HEK293 (cell line): ENCODE measurements at regions not wholly inside any gene's neighbourhood (a gene's known extent, or its start where the extent isn't known, plus 50 kb on each side); places are given as distances from the start of the nearest gene placed in this dataset.

Source experiments
- CTCF ChIA-PET: fragments of 350-600 bp; formaldehyde crosslinking; extraction: SDS; loops from one replicate; lab custom pipeline; 2021; ENCODE audit warnings: antibody characterized with exemption; lab: Yijun Ruan, JAX
- POLR2A ChIA-PET: fragments of 300-600 bp; formaldehyde crosslinking; extraction: SDS; loops from one replicate; lab custom pipeline; 2020; ENCODE audit warnings: antibody characterized with exemption, inconsistent platforms; lab: Yijun Ruan, JAX
- H3K27ac ChIP-seq: fragments of 200-500 bp; sonication (Bioruptor generic); 2 replicates; pipeline ENCODE4 v1.5.1; 2014; ENCODE audit warnings: low read depth, low read length, control low read depth, inconsistent platforms; ENCODE audit errors: extremely low read depth
- H3K36me3 ChIP-seq, 2 experiments: fragments of 200-500 bp in 1 of 2; sonication (Bioruptor generic) in 1 of 2; 1 replicate in 1 of 2; 2 replicates in 1 of 2; pipeline ENCODE4 v1.5.1; 2014 to 2017; ENCODE audit warnings: inconsistent platforms in 2 of 2, low read length in 2 of 2; ENCODE audit not compliant: control insufficient read depth in 2 of 2, insufficient read depth in 1 of 2
- H3K4me1 ChIP-seq: fragments of 200-500 bp; sonication (Bioruptor generic); 2 replicates; pipeline ENCODE4 v1.5.1; 2014; ENCODE audit warnings: mild to moderate bottlenecking, low read length, inconsistent platforms; ENCODE audit not compliant: control insufficient read depth, insufficient read depth
- H3K4me3 ChIP-seq: 2 replicates; pipeline ENCODE4 v1.5.1; 2011; ENCODE audit warnings: low read depth, mild to moderate bottlenecking, control low read depth, low read length, moderate library complexity
- H3K9me3 ChIP-seq: fragments of 200-500 bp; sonication (Bioruptor generic); 2 replicates; pipeline ENCODE4 v1.5.1; 2014; ENCODE audit warnings: low read depth, low read length, inconsistent platforms; ENCODE audit not compliant: control insufficient read depth, insufficient read depth
- PRDM1 ChIP-seq: fragments of 450-650 bp; formaldehyde crosslinking; IDR thresholded peaks from 2 replicates; pipeline ENCODE4; 2016; ENCODE audit warnings: missing biosample characterization, missing genetic modification characterization
- ZBTB8A ChIP-seq: fragments of 450-650 bp; formaldehyde crosslinking; IDR thresholded peaks from 2 replicates; pipeline ENCODE4 v1.5.1; 2016; ENCODE audit warnings: missing biosample characterization, missing genetic modification characterization
- ZNF335 ChIP-seq: fragments of 450-650 bp; formaldehyde crosslinking; conservative IDR thresholded peaks from 2 replicates; pipeline ENCODE4 v1.5.1; 2016; ENCODE audit warnings: missing biosample characterization, missing genetic modification characterization
- ZNF416 ChIP-seq: fragments of 450-650 bp; formaldehyde crosslinking; IDR thresholded peaks from 2 replicates; pipeline ENCODE4 v1.5.1; 2016; ENCODE audit warnings: missing biosample characterization, missing genetic modification characterization
- ZNF660 ChIP-seq: fragments of 450-650 bp; IDR thresholded peaks from 2 replicates; pipeline ENCODE4 v1.5.1; 2018; ENCODE audit warnings: missing biosample characterization, mild to moderate bottlenecking, missing genetic modification characterization
- ZNF830 ChIP-seq: fragments of 450-650 bp; IDR thresholded peaks from 2 replicates; pipeline ENCODE4 v1.5.0; 2018; ENCODE audit warnings: missing biosample characterization, missing genetic modification characterization, low read depth, mild to moderate bottlenecking, moderate library complexity
- TF ChIP-seq, protein P1 (sequence below): fragments of 450-650 bp; formaldehyde crosslinking; IDR thresholded peaks from 2 replicates; pipeline ENCODE4 v1.5.1; 2016; ENCODE audit warnings: missing biosample characterization, missing genetic modification characterization
- TF ChIP-seq, protein P2 (sequence below): fragments of 450-650 bp; formaldehyde crosslinking; IDR thresholded peaks from 2 replicates; pipeline ENCODE4 v1.5.1; 2017; ENCODE audit warnings: missing biosample characterization, missing genetic modification characterization
- TF ChIP-seq, protein P3 (sequence below): fragments of 450-650 bp; formaldehyde crosslinking; conservative IDR thresholded peaks from 2 replicates; pipeline ENCODE4 v1.5.1; 2016; ENCODE audit warnings: low read depth, missing biosample characterization, missing genetic modification characterization
- TF ChIP-seq, protein P4 (sequence below): fragments of 450-650 bp; formaldehyde crosslinking; IDR thresholded peaks from 2 replicates; pipeline ENCODE4 v1.5.1; 2016; ENCODE audit warnings: missing biosample characterization, missing genetic modification characterization, borderline replicate concordance

DNA sequence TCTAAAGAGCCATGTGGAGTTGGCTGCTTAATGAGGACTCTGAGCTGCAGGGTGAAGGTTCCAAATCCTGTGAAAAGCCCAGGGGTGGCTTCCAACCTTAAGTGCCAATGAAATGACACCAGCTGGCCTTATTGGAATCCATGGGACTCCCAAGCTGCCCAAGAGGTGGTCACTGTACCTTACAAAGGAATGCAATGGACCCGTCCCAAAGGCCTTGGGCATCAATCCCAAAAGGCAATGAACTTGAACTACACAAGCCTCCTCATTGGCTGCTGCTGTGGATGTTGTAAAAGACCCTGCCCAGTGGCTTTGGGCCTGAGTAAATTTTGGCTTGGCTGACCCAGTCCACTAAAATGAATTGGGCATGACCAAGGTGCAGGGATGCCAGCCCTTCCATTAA, 129.3 kb downstream of the WNT5A start:
- no peaks in the 10 kb centered on the region for H3K4me1 ChIP-seq
- ChIA-PET CTCF (no interaction called here), POLR2A (no interaction called here)
- H3K36me3 ChIP-seq: no peaks in the 10 kb centered on the region
- no peaks in the 10 kb centered on the region for H3K9me3 ChIP-seq
- H3K4me3 ChIP-seq: no peak overlapping the region
- no peak overlapping the region for H3K27ac ChIP-seq
- no peak for TF ChIP-seq ZNF830 (tag by site-specific recombination)
- TF ChIP-seq ZNF416 (tag by site-specific recombination): no peak
- TF ChIP-seq, protein P1, sequence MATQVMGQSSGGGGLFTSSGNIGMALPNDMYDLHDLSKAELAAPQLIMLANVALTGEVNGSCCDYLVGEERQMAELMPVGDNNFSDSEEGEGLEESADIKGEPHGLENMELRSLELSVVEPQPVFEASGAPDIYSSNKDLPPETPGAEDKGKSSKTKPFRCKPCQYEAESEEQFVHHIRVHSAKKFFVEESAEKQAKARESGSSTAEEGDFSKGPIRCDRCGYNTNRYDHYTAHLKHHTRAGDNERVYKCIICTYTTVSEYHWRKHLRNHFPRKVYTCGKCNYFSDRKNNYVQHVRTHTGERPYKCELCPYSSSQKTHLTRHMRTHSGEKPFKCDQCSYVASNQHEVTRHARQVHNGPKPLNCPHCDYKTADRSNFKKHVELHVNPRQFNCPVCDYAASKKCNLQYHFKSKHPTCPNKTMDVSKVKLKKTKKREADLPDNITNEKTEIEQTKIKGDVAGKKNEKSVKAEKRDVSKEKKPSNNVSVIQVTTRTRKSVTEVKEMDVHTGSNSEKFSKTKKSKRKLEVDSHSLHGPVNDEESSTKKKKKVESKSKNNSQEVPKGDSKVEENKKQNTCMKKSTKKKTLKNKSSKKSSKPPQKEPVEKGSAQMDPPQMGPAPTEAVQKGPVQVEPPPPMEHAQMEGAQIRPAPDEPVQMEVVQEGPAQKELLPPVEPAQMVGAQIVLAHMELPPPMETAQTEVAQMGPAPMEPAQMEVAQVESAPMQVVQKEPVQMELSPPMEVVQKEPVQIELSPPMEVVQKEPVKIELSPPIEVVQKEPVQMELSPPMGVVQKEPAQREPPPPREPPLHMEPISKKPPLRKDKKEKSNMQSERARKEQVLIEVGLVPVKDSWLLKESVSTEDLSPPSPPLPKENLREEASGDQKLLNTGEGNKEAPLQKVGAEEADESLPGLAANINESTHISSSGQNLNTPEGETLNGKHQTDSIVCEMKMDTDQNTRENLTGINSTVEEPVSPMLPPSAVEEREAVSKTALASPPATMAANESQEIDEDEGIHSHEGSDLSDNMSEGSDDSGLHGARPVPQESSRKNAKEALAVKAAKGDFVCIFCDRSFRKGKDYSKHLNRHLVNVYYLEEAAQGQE (tag by site-specific recombination): no peak
- TF ChIP-seq, protein P2, sequence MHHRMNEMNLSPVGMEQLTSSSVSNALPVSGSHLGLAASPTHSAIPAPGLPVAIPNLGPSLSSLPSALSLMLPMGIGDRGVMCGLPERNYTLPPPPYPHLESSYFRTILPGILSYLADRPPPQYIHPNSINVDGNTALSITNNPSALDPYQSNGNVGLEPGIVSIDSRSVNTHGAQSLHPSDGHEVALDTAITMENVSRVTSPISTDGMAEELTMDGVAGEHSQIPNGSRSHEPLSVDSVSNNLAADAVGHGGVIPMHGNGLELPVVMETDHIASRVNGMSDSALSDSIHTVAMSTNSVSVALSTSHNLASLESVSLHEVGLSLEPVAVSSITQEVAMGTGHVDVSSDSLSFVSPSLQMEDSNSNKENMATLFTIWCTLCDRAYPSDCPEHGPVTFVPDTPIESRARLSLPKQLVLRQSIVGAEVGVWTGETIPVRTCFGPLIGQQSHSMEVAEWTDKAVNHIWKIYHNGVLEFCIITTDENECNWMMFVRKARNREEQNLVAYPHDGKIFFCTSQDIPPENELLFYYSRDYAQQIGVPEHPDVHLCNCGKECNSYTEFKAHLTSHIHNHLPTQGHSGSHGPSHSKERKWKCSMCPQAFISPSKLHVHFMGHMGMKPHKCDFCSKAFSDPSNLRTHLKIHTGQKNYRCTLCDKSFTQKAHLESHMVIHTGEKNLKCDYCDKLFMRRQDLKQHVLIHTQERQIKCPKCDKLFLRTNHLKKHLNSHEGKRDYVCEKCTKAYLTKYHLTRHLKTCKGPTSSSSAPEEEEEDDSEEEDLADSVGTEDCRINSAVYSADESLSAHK: no peak
- TF ChIP-seq, protein P3, sequence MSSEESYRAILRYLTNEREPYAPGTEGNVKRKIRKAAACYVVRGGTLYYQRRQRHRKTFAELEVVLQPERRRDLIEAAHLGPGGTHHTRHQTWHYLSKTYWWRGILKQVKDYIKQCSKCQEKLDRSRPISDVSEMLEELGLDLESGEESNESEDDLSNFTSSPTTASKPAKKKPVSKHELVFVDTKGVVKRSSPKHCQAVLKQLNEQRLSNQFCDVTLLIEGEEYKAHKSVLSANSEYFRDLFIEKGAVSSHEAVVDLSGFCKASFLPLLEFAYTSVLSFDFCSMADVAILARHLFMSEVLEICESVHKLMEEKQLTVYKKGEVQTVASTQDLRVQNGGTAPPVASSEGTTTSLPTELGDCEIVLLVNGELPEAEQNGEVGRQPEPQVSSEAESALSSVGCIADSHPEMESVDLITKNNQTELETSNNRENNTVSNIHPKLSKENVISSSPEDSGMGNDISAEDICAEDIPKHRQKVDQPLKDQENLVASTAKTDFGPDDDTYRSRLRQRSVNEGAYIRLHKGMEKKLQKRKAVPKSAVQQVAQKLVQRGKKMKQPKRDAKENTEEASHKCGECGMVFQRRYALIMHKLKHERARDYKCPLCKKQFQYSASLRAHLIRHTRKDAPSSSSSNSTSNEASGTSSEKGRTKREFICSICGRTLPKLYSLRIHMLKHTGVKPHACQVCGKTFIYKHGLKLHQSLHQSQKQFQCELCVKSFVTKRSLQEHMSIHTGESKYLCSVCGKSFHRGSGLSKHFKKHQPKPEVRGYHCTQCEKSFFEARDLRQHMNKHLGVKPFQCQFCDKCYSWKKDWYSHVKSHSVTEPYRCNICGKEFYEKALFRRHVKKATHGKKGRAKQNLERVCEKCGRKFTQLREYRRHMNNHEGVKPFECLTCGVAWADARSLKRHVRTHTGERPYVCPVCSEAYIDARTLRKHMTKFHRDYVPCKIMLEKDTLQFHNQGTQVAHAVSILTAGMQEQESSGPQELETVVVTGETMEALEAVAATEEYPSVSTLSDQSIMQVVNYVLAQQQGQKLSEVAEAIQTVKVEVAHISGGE (tag by site-specific recombination): no peak
- TF ChIP-seq ZNF660 (tag by site-specific recombination): no peak
- TF ChIP-seq PRDM1 (tag by site-specific recombination): no peak
- TF ChIP-seq, protein P4, sequence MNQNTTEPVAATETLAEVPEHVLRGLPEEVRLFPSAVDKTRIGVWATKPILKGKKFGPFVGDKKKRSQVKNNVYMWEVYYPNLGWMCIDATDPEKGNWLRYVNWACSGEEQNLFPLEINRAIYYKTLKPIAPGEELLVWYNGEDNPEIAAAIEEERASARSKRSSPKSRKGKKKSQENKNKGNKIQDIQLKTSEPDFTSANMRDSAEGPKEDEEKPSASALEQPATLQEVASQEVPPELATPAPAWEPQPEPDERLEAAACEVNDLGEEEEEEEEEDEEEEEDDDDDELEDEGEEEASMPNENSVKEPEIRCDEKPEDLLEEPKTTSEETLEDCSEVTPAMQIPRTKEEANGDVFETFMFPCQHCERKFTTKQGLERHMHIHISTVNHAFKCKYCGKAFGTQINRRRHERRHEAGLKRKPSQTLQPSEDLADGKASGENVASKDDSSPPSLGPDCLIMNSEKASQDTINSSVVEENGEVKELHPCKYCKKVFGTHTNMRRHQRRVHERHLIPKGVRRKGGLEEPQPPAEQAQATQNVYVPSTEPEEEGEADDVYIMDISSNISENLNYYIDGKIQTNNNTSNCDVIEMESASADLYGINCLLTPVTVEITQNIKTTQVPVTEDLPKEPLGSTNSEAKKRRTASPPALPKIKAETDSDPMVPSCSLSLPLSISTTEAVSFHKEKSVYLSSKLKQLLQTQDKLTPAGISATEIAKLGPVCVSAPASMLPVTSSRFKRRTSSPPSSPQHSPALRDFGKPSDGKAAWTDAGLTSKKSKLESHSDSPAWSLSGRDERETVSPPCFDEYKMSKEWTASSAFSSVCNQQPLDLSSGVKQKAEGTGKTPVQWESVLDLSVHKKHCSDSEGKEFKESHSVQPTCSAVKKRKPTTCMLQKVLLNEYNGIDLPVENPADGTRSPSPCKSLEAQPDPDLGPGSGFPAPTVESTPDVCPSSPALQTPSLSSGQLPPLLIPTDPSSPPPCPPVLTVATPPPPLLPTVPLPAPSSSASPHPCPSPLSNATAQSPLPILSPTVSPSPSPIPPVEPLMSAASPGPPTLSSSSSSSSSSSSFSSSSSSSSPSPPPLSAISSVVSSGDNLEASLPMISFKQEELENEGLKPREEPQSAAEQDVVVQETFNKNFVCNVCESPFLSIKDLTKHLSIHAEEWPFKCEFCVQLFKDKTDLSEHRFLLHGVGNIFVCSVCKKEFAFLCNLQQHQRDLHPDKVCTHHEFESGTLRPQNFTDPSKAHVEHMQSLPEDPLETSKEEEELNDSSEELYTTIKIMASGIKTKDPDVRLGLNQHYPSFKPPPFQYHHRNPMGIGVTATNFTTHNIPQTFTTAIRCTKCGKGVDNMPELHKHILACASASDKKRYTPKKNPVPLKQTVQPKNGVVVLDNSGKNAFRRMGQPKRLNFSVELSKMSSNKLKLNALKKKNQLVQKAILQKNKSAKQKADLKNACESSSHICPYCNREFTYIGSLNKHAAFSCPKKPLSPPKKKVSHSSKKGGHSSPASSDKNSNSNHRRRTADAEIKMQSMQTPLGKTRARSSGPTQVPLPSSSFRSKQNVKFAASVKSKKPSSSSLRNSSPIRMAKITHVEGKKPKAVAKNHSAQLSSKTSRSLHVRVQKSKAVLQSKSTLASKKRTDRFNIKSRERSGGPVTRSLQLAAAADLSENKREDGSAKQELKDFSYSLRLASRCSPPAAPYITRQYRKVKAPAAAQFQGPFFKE (tag by site-specific recombination): no peak
- TF ChIP-seq ZBTB8A: no peak
- TF ChIP-seq ZNF335 (tag by site-specific recombination): no peak
- TF ChIP-seq, all 188 proteins: peak for 0
